ENCODE measurements at regions not wholly inside any gene's neighbourhood (a gene's known extent, or its start where the extent isn't known, plus 50 kb on each side); places are given as distances from the start of the nearest gene placed in this dataset.
"Not testable (repeated sequence)": the region's sequence is repeated elsewhere in the genome, so short reads cannot be mapped to it uniquely, and the experiment has no call there.

GRCh38 chr13:89486709-89487108, 1815.5 kb downstream of the SLITRK5 start:
- no peak for DNase-seq (ENCODE audit: low spot score)

- no peak for DNase-seq (ENCODE audit: low spot score)
Observed at GRCh38 chr13:89490661-89491060, 1819.5 kb downstream of the SLITRK5 start.

- DNase-seq (ENCODE audit: low spot score): no peak
Observed at GRCh38 chr13:89496478-89496877, 1825.3 kb downstream of the SLITRK5 start.

- no peak for DNase-seq (ENCODE audit: low spot score)
Observed at GRCh38 chr13:89497658-89498057, 1826.5 kb downstream of the SLITRK5 start.

GRCh38 chr13:89502286-89502685, 1831.1 kb downstream of the SLITRK5 start:
- no peak for DNase-seq (ENCODE audit: low spot score)

- no peak for DNase-seq (ENCODE audit: low spot score)
Observed at GRCh38 chr13:89514534-89515312, 1832.8 kb upstream of the MIR17HG start.

- DNase-seq (ENCODE audit: low spot score): no peak
Observed at GRCh38 chr13:89515948-89516347, 1831.5 kb upstream of the MIR17HG start.

GRCh38 chr13:89518289-89519077, 1829.0 kb upstream of the MIR17HG start:
- no peak for DNase-seq (ENCODE audit: low spot score)

GRCh38 chr13:89520468-89520867, 1827.0 kb upstream of the MIR17HG start:
- no peak for DNase-seq (ENCODE audit: low spot score)

GRCh38 chr13:89521672-89522071, 1825.8 kb upstream of the MIR17HG start:
- DNase-seq (ENCODE audit: low spot score): not testable (repeated sequence)

GRCh38 chr13:89541091-89542030, 1806.1 kb upstream of the MIR17HG start:
- DNase-seq (ENCODE audit: low spot score): no peak

GRCh38 chr13:89550938-89551337, 1796.5 kb upstream of the MIR17HG start:
- no peak for DNase-seq (ENCODE audit: low spot score)

GRCh38 chr13:89554801-89555200, 1792.7 kb upstream of the MIR17HG start:
- DNase-seq (ENCODE audit: low spot score): no peak

GRCh38 chr13:89565476-89566100, 1781.9 kb upstream of the MIR17HG start:
- no peak for DNase-seq (ENCODE audit: low spot score)

GRCh38 chr13:89567025-89567424, 1780.5 kb upstream of the MIR17HG start:
- no peak for DNase-seq (ENCODE audit: low spot score)

- DNase-seq (ENCODE audit: low spot score): no peak
Observed at GRCh38 chr13:89568276-89568675, 1779.2 kb upstream of the MIR17HG start.

GRCh38 chr13:89568746-89569145, 1778.7 kb upstream of the MIR17HG start:
- no peak for DNase-seq (ENCODE audit: low spot score)

- no peak for DNase-seq (ENCODE audit: low spot score)
Observed at GRCh38 chr13:89571676-89572075, 1775.8 kb upstream of the MIR17HG start.

- no peak for DNase-seq (ENCODE audit: low spot score)
Observed at GRCh38 chr13:89574077-89574476, 1773.4 kb upstream of the MIR17HG start.

- no peak for DNase-seq (ENCODE audit: low spot score)
Observed at GRCh38 chr13:89577301-89577700, 1770.2 kb upstream of the MIR17HG start.

GRCh38 chr13:89584058-89584620, 1763.3 kb upstream of the MIR17HG start:
- DNase-seq (ENCODE audit: low spot score): no peak
